A549 (cell line): ENCODE measurements at regions not wholly inside any gene's neighbourhood (a gene's known extent, or its start where the extent isn't known, plus 50 kb on each side); places are given as distances from the start of the nearest gene placed in this dataset.

Experiments
- ATAC-seq, 2 experiments: fragments of 200-7000 bp in 1 of 2; fragments of >200 bp in 1 of 2; cut with Nextera tagmentation in 1 of 2; cut with Tn5 transposase in 1 of 2; 3 replicates each; pipeline versions ENCODE4 v1.8.0 to v1.9.1; 2018 to 2020; ENCODE audit warnings: mild to moderate bottlenecking in 1 of 2, moderate library complexity in 1 of 2
- CTCF ChIA-PET: fragments of 300-600 bp; sonication (Branson Sonifier 250); formaldehyde crosslinking; extraction: SDS; loops from one replicate; lab custom pipeline; 2021; ENCODE audit warnings: antibody characterized with exemption, inconsistent platforms; lab: Yijun Ruan, JAX
- POLR2A ChIA-PET: fragments of 350-600 bp; formaldehyde crosslinking; extraction: SDS; loops from one replicate; lab custom pipeline; 2021; ENCODE audit warnings: antibody characterized with exemption, inconsistent platforms; lab: Yijun Ruan, JAX
- DNase-seq, 2 experiments: peaks; one replicate each; pipeline versions ENCODE4 v3.0.0 to v3.0.0-alpha.2; 2011 to 2016; ENCODE audit warnings: low read depth in 1 of 2, low spot score in 1 of 2
- FAIRE-seq: peaks from 2 replicates; lab custom pipeline; 2011; peaks lifted over from hg19 to GRCh38; lab: Jason Lieb, UNC
- H3K27ac ChIP-seq, 2 experiments: fragments of >200 bp; sonication (Bioruptor Twin); formaldehyde crosslinking; 3 replicates each; pipeline ENCODE4 v1.5.1; 2016 to 2017
- H3K4me1 ChIP-seq: fragments of >200 bp; sonication (Bioruptor Twin); formaldehyde crosslinking; 3 replicates; pipeline ENCODE4 v1.6.1; 2016
- H3K4me2 ChIP-seq: fragments of >200 bp; sonication (Bioruptor Twin); formaldehyde crosslinking; 3 replicates; pipeline ENCODE4 v1.6.1; 2016
- H3K4me3 ChIP-seq: fragments of >200 bp; sonication (Bioruptor Twin); formaldehyde crosslinking; 3 replicates; pipeline ENCODE4 v1.5.1; 2016
- H3K9me3 ChIP-seq: fragments of >200 bp; sonication (Bioruptor Twin); formaldehyde crosslinking; 3 replicates; pipeline ENCODE4 v1.6.1; 2016
- CBX2 ChIP-seq: fragments of 200-600 bp; sonication (generic); IDR thresholded peaks from 2 replicates; pipeline ENCODE4 v1.6.1; 2016; ENCODE audit warnings: low read depth, mild to moderate bottlenecking, borderline replicate concordance
- CHD2 ChIP-seq: fragments of 150-350 bp; IDR thresholded peaks from 2 replicates; pipeline ENCODE4 v1.6.1; 2014; ENCODE audit warnings: low read length; ENCODE audit not compliant: partially characterized antibody
- CHD4 ChIP-seq: fragments of 200-600 bp; sonication (generic); IDR thresholded peaks from 2 replicates; pipeline ENCODE4 v1.6.1; 2016; ENCODE audit warnings: antibody characterized with exemption, mild to moderate bottlenecking, borderline replicate concordance
- E2F6 ChIP-seq: IDR thresholded peaks from 2 replicates; pipeline ENCODE4 v1.6.1; 2012; ENCODE audit warnings: low read depth, borderline replicate concordance
- EHMT2 ChIP-seq: fragments of 200-600 bp; sonication (generic); IDR thresholded peaks from 2 replicates; pipeline ENCODE4 v1.6.1; 2016; ENCODE audit warnings: antibody characterized with exemption, low read depth, mild to moderate bottlenecking, moderate library complexity
- EP300 ChIP-seq, 2 experiments: fragments of >200 bp; sonication (Bioruptor Twin); formaldehyde crosslinking; IDR thresholded peaks; 2 replicates in 1 of 2; 3 replicates in 1 of 2; pipeline ENCODE4 v1.6.1; 2016 to 2017
- HES2 ChIP-seq: fragments of >200 bp; sonication (Bioruptor Twin); formaldehyde crosslinking; IDR thresholded peaks from 2 replicates; pipeline ENCODE4 v1.6.1; 2016
- HMGXB4 ChIP-seq: fragments of 250-450 bp; sonication (Bioruptor Pico); IDR thresholded peaks from 2 replicates; pipeline ENCODE4 v1.5.0; 2021; ENCODE audit warnings: mild to moderate bottlenecking, moderate library complexity, borderline replicate concordance
- HOXB5 ChIP-seq: fragments of 250-450 bp; sonication (Bioruptor Pico); IDR thresholded peaks from 2 replicates; pipeline ENCODE4 v1.5.0; 2020; ENCODE audit warnings: mild to moderate bottlenecking, moderate library complexity
- JUN ChIP-seq, 2 experiments: fragments of >200 bp; sonication (Bioruptor Twin); formaldehyde crosslinking; IDR thresholded peaks; 2 replicates in 1 of 2; 3 replicates in 1 of 2; pipeline ENCODE4 v1.6.1; 2016 to 2017
- JUNB ChIP-seq: fragments of >200 bp; sonication (Bioruptor Twin); formaldehyde crosslinking; IDR thresholded peaks from 2 replicates; pipeline ENCODE4 v1.6.1; 2016
- KDM1A ChIP-seq: fragments of 200-600 bp; sonication (generic); IDR thresholded peaks from 2 replicates; pipeline ENCODE4 v1.6.1; 2016; ENCODE audit warnings: low read depth, mild to moderate bottlenecking
- KDM5A ChIP-seq: fragments of 200-600 bp; sonication (generic); IDR thresholded peaks from 2 replicates; pipeline ENCODE4 v1.6.1; 2016; ENCODE audit warnings: antibody characterized with exemption, mild to moderate bottlenecking
- MAFK ChIP-seq: fragments of 450-650 bp; IDR thresholded peaks from 2 replicates; pipeline ENCODE4 v1.6.1; 2014; ENCODE audit not compliant: partially characterized antibody
- MAX ChIP-seq: IDR thresholded peaks from 2 replicates; pipeline ENCODE4 v1.6.1; 2012
- NFE2L2 ChIP-seq: fragments of 150-350 bp; conservative IDR thresholded peaks from 2 replicates; pipeline ENCODE4 v1.6.1; 2014; ENCODE audit warnings: low read length
- NPAS2 ChIP-seq: fragments of 250-450 bp; sonication (Bioruptor Pico); IDR thresholded peaks from 2 replicates; pipeline ENCODE4 v1.8.0; 2022; ENCODE audit warnings: mild to moderate bottlenecking, moderate library complexity, borderline replicate concordance
- NR3C1 ChIP-seq: fragments of >200 bp; sonication (Bioruptor Twin); formaldehyde crosslinking; IDR thresholded peaks from 3 replicates; pipeline ENCODE4 v1.6.1; 2017
- PHF8 ChIP-seq: fragments of 200-600 bp; sonication (generic); IDR thresholded peaks from 2 replicates; pipeline ENCODE4 v1.6.1; 2016; ENCODE audit warnings: low read depth, mild to moderate bottlenecking, antibody characterized with exemption, moderate library complexity, borderline replicate concordance
- POLR2A ChIP-seq: IDR thresholded peaks from 2 replicates; pipeline ENCODE4 v1.6.1; 2012; ENCODE audit warnings: mild to moderate bottlenecking, low read length
- POLR2AphosphoS2 ChIP-seq: conservative IDR thresholded peaks from 2 replicates; pipeline ENCODE4 v1.6.1; 2012; ENCODE audit warnings: low read length, improper control_type of control experiment, inconsistent platforms
- RCOR1 ChIP-seq: fragments of 150-350 bp; IDR thresholded peaks from 2 replicates; pipeline ENCODE4 v1.6.1; 2014; ENCODE audit warnings: antibody characterized with exemption, low read length, low read depth
- RFX5 ChIP-seq: fragments of 450-650 bp; IDR thresholded peaks from 2 replicates; pipeline ENCODE4 v1.7.1; 2014; ENCODE audit warnings: antibody characterized with exemption, mild to moderate bottlenecking, moderate library complexity
- RNF2 ChIP-seq: fragments of 200-600 bp; sonication (generic); IDR thresholded peaks from 2 replicates; pipeline ENCODE4 v1.6.1; 2016; ENCODE audit warnings: low read depth, mild to moderate bottlenecking, antibody characterized with exemption, moderate library complexity, borderline replicate concordance
- SMC3 ChIP-seq: fragments of >200 bp; sonication (Bioruptor Twin); formaldehyde crosslinking; IDR thresholded peaks from 3 replicates; pipeline ENCODE4 v1.6.1; 2018; ENCODE audit warnings: inconsistent platforms
- TP53 ChIP-seq: fragments of 250-450 bp; sonication (Bioruptor Pico); IDR thresholded peaks from 2 replicates; pipeline ENCODE4 v1.5.0; 2021; ENCODE audit warnings: mild to moderate bottlenecking, moderate library complexity
- WGBS: methylation state at CpG from one replicate; pipeline ENCODE4 v1.1.6; 2017; ENCODE audit errors: missing lambda C conversion rate; 5-methylcytosine and 5-hydroxymethylcytosine counted together

- ATAC-seq (no peak), DNase-seq (no peak), FAIRE-seq (no peak)
- Histone ChIP-seq H3K4me3 (no peak overlapping the region), H3K4me2 (no peak overlapping the region), H3K4me1 (no peaks in the 10 kb centered on the region), H3K9me3 (no peaks in the 10 kb centered on the region), H3K27ac (no peak overlapping the region)
- POLR2A ChIA-PET: no interaction called here
- WGBS: 0% methylated on average over 4 of the region's 6 CpGs
- CTCF ChIA-PET: interaction anchor here (0.6 kb wide), 1 partner anchor 98 kb away, joined by 3 read pairs; no protein-coding TSS in a partner anchor
- no peak for TF ChIP-seq HES2
- TF ChIP-seq RNF2: no peak
Observed at GRCh38 chr1:57908147-57908890, 484.5 kb upstream of the DAB1 start.

GRCh38 chr1:57901208-57901919 lies 477.5 kb upstream of the DAB1 start:
- no peaks in the 10 kb centered on the region for H3K9me3 ChIP-seq
- H3K4me3 ChIP-seq: no peak overlapping the region
- no peak overlapping the region for H3K4me2 ChIP-seq
- FAIRE-seq: no peak
- 18% methylated on average over 7 of the region's 7 CpGs for WGBS
- no peak for TF ChIP-seq EP300 (IDR thresholded peaks at IDR 0.05)
- no peak for TF ChIP-seq NFE2L2
- TF ChIP-seq CHD2: no peak
- no peak for TF ChIP-seq NPAS2 (CRISPR knock-in tag)
- TF ChIP-seq HOXB5 (CRISPR knock-in tag): no peak
- TF ChIP-seq POLR2AphosphoS2: no peak
- TF ChIP-seq CBX2: no peak
- TF ChIP-seq SMC3: no peak
- TF ChIP-seq CHD4: no peak
- no peak for TF ChIP-seq RFX5
- no peak for TF ChIP-seq KDM5A
- TF ChIP-seq RCOR1: no peak
- no peak for TF ChIP-seq HES2
- no peak for TF ChIP-seq MAFK
- no peak for TF ChIP-seq PHF8
- no peak for TF ChIP-seq HMGXB4
- TF ChIP-seq JUNB: no peak
- TF ChIP-seq, all 56 proteins: peak for 0
- no peak for DNase-seq
- ATAC-seq: no peak
- CTCF ChIA-PET: no interaction called here
- Histone ChIP-seq H3K4me1 (no peaks in the 10 kb centered on the region), H3K27ac (no peak overlapping the region)
- POLR2A ChIA-PET: no interaction called here

- WGBS: 64% methylated on average over 7 of the region's 7 CpGs
- no peak overlapping the region for H3K4me3 ChIP-seq
- TF ChIP-seq E2F6: no peak
- TF ChIP-seq MAX: no peak
- TF ChIP-seq POLR2A: no peak
- no peak for TF ChIP-seq EHMT2
- TF ChIP-seq NPAS2 (CRISPR knock-in tag): no peak
- TF ChIP-seq JUN (IDR thresholded peaks at IDR 0.05): no peak
- no peak for TF ChIP-seq TP53
- no peak for TF ChIP-seq KDM1A
- TF ChIP-seq NR3C1: no peak
- TF ChIP-seq, all 56 proteins: peak for 0
- no peak overlapping the region for H3K4me2 ChIP-seq
- FAIRE-seq: no peak
- no peaks in the 10 kb centered on the region for H3K4me1 ChIP-seq
- DNase-seq: no peak
- no peak overlapping the region for H3K27ac ChIP-seq
- POLR2A ChIA-PET: no interaction called here
- H3K9me3 ChIP-seq: no peaks in the 10 kb centered on the region
- CTCF ChIA-PET: no interaction called here
- no peak for ATAC-seq
Observed at GRCh38 chr1:57898531-57898930, 474.7 kb upstream of the DAB1 start.
